Stimulated activated CD8-positive, alpha-beta memory T cell treated with anti-CD3 and anti-CD28 coated beads, Interleukin-12 subunit alpha, Interleukin-12 subunit beta, amount 100 ng/mL, for 4 hours (primary cell): ENCODE measurements at regions not wholly inside any gene's neighbourhood (a gene's known extent, or its start where the extent isn't known, plus 50 kb on each side); places are given as distances from the start of the nearest gene placed in this dataset.
"Not testable (repeated sequence)": the region's sequence is repeated elsewhere in the genome, so short reads cannot be mapped to it uniquely, and the experiment has no call there.

Experiments
- DNase-seq: peaks from one replicate; pipeline ENCODE4 v3.0.0-alpha.2; 2020; ENCODE audit warnings: low read depth

GRCh38 chr7:142698429-142698828 is 50.8 kb upstream of the PRSS1 start:
- no peak for DNase-seq

DNA sequence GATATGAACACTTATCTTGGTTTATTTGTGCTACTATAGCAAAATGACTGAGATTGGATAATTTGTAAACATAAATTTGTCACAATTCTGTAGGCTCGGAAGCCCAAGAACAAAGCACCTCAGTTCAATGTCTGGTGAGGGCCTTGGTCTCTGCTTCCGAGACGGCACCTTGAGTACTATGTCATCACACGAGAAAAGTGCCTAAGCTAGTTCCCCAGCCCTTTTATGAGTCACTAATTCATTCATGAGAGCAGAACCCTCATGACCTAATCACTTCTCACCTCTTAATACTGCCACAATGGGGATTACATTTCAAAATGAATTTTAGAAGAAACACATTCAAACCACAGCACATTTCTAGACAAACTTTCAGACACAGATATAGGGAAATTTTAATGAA is 52.0 kb upstream of the PRSS1 start:
- no peak for DNase-seq

DNA sequence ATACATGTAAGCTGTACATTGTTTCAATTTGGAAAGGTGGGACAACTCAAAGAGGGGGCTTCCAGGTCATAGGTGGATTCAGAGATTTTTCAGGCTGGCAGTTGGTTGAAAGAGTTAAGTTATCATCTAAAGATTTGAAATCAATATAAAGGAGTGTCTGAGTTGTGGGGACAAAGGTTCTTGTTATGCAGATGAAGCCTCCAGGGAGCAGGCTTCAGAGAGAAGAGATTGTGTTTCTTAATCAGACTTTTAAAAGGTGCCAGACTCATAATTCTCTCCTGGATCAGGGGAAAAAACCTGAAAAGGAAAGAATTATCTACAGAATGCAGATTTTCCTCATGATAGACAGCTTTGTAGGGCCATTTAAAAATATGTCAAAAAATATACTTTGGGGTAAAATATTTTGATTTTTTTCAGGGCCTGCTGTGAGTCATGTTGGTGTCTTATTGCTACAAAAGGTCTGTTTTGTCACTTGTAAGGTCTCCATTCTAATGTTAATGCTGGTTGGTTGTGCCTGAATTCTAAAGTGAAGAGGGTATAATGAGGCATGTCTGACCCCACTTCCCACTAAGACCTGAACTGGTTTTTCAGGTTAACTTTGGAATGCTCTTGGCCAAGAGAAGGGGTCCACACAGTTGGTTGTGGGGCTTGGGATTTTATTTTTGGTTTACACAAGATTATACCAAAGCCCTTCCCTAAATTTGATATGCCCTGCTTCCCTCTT is 52.7 kb upstream of the PRSS1 start:
- no peak for DNase-seq

GRCh38 chr7:142693911-142694310 is 55.4 kb upstream of the PRSS1 start:
- no peak for DNase-seq

GRCh38 chr7:142690554-142691182 is 58.6 kb upstream of the PRSS1 start:
- no peak for DNase-seq

- DNase-seq, result no peak
Observed at GRCh38 chr7:142689439-142690120, 59.7 kb upstream of the PRSS1 start.

- no peak for DNase-seq
Observed at GRCh38 chr7:142685877-142686508, 63.3 kb upstream of the PRSS1 start.

GRCh38 chr7:142681314-142682092 is 67.8 kb upstream of the PRSS1 start:
- no peak for DNase-seq

GRCh38 chr7:142671506-142671905 is 77.8 kb upstream of the PRSS1 start:
- no peak for DNase-seq

DNA sequence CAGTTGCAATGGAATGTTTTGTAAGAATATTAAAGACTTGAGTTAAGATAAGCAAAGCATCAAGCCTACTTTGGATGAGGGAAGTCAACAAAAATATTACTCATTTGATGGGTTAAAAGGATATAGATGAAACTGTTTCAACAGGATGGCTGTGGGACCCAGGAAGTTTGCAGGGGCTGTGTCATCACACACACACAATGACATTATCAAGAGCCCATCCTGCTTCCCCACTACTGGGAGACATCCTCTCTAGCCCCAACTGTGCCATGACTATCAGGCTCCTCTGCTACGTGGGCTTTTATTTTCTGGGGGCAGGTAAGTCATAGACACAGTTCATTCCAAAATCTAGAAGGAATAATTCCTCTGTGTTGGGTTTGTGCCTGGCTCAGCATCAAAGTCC is 78.8 kb upstream of the PRSS1 start:
- DNase-seq, result no peak

DNA sequence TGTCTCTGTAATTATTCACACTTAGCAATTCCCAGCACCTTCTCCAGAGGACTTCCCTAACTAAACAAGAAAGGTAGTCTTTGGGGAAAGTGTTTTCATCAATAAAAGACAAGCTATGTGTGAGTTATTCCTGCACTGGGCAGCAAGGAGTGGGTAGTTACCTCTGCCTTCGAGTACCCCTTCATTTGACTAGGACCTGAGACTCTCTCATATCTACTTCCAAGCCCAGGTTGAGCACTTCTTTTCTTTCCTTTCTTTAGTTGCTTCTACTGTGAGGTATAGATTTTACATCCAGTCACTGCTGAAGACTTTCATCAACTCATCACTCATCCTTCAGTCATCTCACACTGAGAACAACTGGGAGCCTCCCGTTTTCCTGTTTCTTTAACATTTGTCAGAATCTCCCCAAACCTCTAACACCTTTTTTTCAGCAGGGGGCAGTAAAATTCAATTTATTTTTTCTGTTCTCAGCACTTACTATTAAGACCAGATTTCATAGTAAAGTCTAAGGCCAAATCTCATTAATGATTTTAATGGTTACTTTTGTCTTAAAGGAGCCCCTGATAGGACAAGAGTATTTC is 80.1 kb upstream of the PRSS1 start:
- no peak for DNase-seq

GRCh38 chr7:142668495-142668894 is 80.8 kb upstream of the PRSS1 start:
- no peak for DNase-seq

DNA sequence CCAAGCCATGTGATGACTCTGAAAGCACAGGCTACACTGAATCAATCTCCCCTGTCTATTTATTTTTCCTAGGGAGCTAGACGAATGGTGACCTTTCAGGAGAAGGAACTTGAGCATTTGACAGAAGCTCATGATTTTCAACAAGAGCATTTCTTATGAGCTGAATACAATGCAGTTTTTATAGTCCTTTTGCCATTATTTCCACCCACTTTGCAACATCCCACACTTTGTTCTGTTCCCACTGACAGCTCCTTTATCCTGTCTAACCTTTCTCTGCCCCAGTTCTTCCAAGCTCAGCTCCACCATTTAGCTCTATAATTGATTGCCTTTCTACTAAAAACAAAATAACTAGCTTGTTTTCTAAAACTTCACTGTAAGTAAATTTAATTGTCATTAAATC is 91.9 kb upstream of the PRSS1 start:
- no peak for DNase-seq

DNA sequence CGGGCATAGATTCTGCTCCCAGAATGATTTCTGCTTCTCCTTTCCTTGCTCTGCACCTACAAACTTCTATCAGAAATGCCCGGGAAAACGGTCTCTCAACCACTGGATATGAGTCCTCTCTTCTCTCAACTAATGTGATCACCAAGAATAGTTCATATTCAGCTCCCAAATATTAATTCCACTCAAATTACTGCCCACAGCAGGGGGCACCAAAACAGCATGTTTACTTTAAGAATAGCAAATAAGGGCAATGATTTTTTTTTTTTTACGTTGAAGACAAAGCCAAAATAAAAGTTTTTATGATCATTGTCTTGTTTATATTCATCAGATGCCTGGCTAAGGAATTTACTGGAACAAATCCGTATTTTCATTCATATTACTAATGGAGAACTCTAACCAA is 94.9 kb upstream of the PRSS1 start:
- DNase-seq, result no peak

DNA sequence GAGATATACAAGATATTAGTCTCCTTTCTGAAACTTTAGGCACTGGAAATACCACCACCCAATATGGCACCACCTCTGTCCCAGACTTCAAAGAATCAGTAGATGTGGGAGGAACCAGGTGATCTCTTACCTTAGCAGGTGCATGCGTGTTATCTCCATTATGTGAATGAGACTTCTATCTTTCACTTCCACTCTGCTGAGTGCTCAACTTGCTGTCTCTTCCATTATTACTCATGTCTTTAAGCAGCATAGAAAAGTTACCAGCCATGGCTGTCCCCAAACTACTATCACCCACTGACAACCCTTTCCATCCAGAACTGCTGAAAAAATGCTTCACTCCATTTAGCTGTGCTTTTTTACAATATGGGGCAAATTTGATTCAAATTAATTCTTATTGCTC is 101.5 kb upstream of the PRSS1 start:
- DNase-seq, result no peak

GRCh38 chr7:142646386-142647140 is 102.7 kb upstream of the PRSS1 start:
- DNase-seq, result no peak

DNA sequence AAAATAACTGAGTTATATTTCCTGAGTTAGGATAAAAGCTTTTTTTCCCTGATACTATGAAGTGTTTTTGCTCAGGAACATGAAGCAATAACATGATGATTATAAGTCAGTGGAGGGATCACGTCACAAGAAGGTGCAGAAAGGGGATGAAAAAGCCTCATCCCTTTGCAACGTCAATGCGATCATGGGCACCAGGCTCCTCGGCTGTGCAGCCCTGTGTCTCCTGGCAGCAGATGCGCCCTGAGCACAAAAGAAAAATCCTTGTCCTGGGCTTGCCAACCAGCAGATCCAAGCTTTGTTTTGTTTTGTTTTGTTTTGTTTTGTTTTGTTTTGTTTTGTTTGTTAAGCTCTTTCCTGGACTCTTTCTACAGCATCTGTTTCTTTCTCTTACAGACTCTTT is 103.5 kb upstream of the PRSS1 start:
- DNase-seq, result no peak

DNA sequence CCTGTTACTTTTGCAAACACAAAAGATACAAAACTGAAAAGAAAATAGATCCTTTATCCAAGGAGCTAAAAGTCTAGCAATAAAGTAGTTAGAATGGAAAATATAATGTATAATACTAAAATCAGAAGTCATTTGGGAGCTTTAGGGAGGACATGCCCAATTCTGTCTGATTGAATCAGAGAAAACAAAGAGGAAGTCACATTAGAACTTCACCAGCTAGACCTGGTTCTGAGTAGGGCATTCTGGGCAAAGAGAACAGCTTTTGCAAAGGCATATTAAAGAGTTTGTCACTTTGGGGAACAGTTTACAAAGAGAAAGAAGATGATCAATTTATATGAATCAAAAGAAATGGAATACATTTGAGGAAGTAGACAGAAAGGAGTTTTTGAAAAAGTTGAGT is 107.0 kb upstream of the PRSS1 start:
- no peak for DNase-seq

DNA sequence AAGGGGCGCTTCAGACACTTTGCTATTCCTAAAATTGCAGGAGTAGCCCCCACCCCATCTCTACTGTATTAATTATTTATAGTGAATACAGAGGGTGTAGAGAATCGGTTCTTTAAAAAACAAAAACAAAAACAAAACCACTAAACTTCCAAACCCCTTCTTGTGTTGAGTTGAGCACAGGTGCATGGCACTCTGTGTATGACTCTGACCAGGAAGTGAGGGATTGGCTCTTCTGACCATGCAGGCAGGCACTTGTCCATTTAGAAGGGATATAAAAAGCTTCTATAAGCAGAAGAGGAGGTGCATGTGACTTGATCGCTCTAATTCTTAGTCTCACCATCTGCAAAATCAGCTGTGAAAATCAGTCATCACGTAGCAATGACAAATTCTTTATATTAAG is 108.0 kb upstream of the PRSS1 start:
- not testable (repeated sequence) for DNase-seq

- no peak for DNase-seq
Observed at GRCh38 chr7:142638581-142638980, 110.7 kb upstream of the PRSS1 start.

DNA sequence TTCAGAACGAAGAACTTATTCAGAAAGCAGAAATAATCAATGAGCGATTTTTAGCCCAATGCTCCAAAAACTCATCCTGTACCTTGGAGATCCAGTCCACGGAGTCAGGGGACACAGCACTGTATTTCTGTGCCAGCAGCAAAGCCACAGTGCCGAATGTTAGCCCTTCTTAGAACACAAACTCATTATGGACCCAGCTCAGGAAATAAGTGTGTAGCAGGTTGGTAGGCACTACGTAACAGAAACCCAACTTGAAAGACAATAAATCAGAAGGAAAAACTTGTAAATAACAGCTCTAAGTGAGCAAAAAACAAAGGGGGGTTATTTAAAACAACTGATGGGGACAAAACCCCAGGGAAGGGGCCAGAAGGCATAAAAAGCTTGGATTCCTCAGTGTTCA is 112.0 kb upstream of the PRSS1 start:
- no peak for DNase-seq
